ENCODE measurements at regions not wholly inside any gene's neighbourhood (a gene's known extent, or its start where the extent isn't known, plus 50 kb on each side); places are given as distances from the start of the nearest gene placed in this dataset.

DNA sequence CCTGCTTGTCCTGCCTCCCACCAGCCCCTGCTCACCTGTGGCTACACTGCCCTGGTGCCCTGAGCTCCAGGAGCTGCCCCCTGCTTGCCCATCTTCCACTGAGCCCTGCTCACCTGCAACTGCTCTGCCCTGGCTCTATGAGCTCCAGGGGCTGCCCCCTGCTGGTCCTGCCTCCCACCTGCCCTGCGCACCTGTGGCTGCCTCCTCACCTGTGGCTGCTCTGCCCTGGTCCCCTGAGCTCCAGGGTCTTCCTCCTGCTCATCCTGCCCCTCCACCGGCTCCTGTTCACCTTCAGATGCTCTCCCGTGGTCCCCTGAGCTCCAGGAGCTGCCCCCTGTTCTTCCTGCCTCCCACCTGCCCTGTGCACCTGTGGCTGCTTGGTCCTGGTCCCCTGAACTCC is 247.6 kb downstream of the TMEM121 start:
- TF ChIP-seq ZNF274 (IDR thresholded peaks at IDR 0.05; ENCODE audit: low read depth, low read length) (no peak), SUZ12 (IDR thresholded peaks at IDR 0.05; ENCODE audit: extremely low read depth, insufficient read depth, insufficient read length) (no peak)

Data from NT2/D1 (cell line).